ENCODE measurements at regions not wholly inside any gene's neighbourhood (a gene's known extent, or its start where the extent isn't known, plus 50 kb on each side); places are given as distances from the start of the nearest gene placed in this dataset.
"Not testable (repeated sequence)": the region's sequence is repeated elsewhere in the genome, so short reads cannot be mapped to it uniquely, and the experiment has no call there.

DNA sequence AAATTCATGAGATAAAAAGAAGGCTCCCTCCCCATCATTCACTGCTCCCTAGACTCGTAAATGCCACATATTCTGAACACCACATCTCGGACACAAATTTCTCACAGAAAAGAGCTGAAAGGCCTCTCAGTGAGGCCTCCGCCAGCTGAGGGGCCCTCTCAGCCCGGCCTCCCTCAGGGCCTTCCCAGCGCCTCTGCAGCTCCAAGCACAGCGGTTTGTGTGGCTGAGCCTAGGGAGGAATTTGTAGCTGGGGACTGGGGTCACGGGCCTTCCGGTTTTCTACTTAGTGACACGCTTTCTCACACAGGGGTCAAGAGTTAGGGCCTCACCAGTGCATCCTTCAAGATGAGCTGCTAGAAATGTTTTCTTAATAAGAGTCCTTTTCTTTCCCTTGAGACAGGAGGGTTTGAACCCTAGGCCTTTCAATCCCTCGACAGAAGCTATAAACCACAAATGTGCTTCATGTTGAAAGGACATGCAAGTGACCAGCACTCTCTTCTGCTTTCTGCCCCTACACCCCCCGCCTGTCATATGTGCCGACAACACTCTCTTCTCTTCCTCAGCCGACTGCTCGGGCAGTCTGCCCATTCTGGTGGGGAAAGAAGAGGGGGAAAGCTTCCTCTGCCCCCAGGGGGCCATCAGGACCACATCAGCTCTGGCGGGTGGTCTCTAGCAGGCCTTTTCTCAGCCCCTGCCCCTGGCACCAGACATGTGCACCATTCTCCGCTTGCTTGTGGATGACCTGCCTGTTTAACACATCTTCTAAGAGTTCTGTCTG, 104.9 kb downstream of the CHIC2 start:
- peak in 2 of 11 donors; percentile 3 to 5 for DNase-seq (ENCODE audit: extremely low read depth in 1 of 11, low read depth in 9 of 11, low spot score in 4 of 11)

DNA sequence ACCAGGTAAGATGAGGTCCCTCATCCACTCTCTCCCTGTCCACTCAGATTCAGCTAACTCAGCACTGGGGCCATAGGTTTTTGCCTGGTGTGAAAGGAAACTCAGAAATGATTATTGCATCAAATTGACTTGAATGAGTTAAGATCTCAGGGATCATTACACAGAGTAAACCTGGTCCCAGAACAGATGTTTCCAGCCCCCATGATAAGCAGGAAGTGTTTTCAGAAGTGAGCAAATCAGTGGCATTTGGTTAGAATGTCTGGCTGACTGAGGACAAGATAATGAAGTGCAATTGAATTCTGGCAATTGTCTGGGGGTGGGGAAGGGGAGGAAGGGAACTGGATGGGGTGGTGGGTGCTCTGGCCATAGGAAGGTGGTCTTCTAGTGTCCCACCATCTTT, 108.0 kb downstream of the CHIC2 start:
- DNase-seq (ENCODE audit: extremely low read depth in 1 of 11, low read depth in 9 of 11, low spot score in 4 of 11), result no peak

DNA sequence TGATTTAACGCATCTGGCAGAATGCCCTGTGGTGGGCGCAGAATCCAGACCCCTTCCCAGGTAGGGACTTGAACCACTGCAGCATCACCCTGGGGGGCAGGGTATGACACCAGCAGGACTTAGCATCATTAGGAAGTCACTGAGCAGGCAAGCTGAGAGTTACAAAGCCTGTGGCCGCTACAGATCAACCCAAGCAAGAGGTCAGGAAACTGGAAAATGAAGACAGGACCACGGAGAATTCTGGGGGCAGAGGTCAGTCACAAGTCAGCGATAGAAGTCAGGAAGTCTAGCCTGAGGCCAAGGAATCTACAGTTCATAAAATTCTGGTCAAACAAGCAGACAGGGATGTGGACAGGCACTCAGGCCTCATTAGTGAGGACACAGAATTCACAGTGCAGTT, 108.4 kb downstream of the CHIC2 start:
- no peak for DNase-seq (ENCODE audit: extremely low read depth in 1 of 11, low read depth in 9 of 11, low spot score in 4 of 11)

DNA sequence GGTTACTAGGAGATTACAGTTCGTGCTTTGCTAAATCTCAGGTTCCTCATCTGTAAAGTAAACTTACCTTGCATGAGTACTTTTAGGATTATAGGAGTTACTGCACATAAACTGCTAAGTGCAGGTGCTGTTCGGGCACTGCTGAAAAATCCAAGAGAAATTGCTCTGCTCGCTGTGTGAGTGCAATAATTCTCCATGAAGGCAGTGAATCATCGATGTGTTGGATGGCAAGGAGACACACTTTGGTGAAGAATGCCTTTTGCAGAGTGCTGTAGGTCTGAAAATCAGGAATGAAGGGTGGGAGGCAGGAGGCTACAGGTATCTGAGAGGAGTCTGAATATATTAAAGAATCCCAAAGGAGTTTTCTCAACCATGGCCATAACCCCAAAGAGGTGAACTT, 113.0 kb downstream of the CHIC2 start:
- DNase-seq (ENCODE audit: extremely low read depth in 1 of 11, low read depth in 9 of 11, low spot score in 4 of 11), result no peak

DNA sequence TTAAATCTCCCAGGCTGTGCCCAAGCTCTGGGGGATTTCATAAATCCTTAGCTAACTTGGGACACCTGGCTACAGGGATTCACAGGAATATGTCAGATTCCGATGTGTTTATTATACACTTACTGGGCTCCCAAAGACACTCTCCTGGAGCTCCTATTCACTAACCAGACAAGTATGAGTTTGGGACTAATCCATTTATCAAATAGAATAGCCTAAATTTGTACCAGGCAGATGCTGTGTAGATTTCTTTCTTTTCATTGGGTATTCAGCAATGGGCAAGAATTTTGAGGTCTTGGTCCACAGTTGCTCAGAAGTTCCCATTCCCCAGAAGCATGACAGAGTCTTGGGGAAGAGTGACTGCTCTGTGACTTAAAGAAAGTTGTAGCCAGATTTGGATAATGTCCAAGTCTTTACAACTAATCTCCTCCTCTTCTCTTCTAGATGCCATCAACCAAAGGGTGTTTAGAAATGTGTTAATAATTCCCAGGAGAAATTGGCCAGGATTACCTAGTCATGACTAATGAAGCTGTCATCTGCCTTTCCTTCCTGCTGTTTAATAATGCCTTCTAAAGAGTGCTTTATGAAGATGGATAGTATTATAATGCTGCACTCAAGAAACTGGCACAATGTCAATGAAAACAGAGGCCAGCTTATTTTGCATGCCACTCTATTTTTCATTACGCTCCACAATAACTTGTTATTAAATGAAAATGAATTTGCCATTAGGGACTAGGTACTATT, 120.9 kb downstream of the CHIC2 start:
- DNase-seq (ENCODE audit: extremely low read depth in 1 of 11, low read depth in 9 of 11, low spot score in 4 of 11), result no peak

GRCh38 chr4:53942712-53943111, 121.7 kb downstream of the CHIC2 start:
- DNase-seq (ENCODE audit: extremely low read depth in 1 of 11, low read depth in 9 of 11, low spot score in 4 of 11), result no peak

- no peak for DNase-seq (ENCODE audit: extremely low read depth in 1 of 11, low read depth in 9 of 11, low spot score in 4 of 11)
Observed at GRCh38 chr4:53941331-53941730, 123.1 kb downstream of the CHIC2 start.

DNA sequence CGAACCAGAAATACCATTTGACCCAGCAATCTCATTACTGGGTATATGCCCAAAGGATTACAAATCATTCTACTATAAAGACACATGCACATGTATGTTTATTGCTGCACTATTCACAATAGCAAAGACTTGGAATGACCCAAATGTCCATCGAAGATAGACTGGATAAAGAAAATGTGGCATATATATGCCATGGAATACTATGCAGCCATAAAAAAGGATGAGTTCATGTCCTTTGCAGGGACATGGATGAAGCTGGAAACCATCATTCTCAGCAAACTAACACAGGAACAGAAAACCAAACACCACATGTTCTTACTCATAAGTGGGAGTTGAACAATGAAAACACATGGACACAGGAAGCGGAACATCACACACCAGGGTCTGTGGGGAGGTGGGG, 124.5 kb downstream of the CHIC2 start:
- DNase-seq (ENCODE audit: extremely low read depth in 1 of 11, low read depth in 9 of 11, low spot score in 4 of 11), result not testable (repeated sequence)

DNA sequence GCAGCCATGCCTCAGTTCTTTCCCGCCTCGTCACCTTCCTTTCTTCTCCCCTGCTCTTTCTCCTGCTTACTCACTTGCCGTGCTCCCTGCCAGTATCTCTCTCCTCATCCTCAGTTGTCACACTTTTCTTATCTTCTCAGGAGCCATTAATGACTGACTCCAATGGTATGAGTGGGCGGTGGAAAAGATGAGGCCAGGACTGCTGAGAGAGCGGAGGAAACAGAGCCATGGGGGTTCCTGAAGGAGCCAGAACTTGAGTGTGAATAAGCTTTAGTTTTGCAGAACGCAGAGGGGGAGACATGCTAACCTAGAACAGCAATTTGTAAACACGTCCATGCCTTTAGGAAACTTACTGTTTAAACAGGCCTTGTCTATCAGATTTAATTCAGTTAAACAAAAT, 126.5 kb downstream of the CHIC2 start:
- DNase-seq (ENCODE audit: extremely low read depth in 1 of 11, low read depth in 9 of 11, low spot score in 4 of 11), result no peak

- DNase-seq (ENCODE audit: extremely low read depth in 1 of 11, low read depth in 9 of 11, low spot score in 4 of 11), result no peak
Observed at GRCh38 chr4:53937327-53937726, 127.1 kb downstream of the CHIC2 start.

GRCh38 chr4:53935780-53936179, 128.6 kb downstream of the CHIC2 start:
- no peak for DNase-seq (ENCODE audit: extremely low read depth in 1 of 11, low read depth in 9 of 11, low spot score in 4 of 11)

DNA sequence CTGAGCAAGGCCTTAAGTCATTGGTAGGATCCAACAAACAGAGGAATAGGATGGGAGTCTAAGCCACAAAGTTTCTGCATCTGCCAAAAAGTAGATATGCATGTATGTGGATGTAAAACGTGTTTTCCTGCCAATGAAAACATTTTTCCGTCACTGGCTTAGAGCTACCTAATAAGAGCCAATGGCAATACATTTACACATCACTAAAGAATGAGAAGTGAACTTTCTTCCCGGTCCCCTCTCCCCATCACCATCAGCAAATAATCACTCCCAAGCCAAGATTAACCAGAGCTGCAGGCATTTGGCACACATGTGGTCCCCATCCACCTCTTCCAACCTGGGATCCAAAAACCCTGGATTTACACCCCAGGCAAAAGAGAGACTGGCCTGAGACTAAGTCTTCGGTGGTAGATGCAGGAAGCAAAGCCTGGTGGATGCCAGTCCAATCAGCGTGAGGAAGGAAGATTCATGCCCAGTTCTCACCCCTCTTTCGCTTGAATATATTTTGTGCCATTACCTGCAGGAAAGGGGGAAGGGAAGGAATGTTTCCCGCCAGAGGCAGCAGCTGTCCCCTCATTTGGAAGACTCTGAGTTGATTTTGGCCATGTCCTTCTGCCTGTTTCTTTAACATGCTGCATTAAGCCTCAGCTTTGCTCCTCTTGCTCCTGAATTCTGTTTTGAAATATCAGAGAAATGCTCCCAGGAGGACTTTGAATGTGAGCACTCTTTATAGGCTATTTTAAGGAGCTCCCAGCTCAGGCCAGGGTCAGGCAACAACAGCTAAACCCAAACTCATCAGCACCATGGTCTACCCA, 131.4 kb downstream of the CHIC2 start:
- peak in 2 of 11 donors; percentile 15 to 16 for DNase-seq (ENCODE audit: extremely low read depth in 1 of 11, low read depth in 9 of 11, low spot score in 4 of 11)

DNA sequence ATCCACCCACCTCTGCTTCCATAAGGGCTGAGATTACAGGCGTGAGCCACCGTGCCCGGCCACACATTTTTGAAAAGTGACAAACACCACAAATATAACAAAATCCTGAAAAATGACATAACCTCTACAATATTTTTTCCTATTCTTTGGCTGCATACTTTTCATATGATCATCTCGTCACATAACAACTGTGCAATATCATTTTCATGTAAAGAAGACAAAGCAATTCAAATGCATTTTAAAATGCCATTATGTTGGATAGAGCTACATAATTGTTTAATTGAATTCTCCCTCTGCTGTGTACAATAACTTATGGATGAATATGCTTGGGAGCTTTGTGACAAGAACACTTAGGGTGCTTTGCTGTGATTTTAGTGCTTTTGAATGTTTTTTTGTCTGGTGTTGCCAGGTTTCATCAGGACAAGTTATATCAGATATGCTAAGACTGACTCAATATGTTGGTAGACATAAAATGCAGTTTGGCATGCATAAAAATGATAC, 132.9 kb downstream of the CHIC2 start:
- DNase-seq (ENCODE audit: extremely low read depth in 1 of 11, low read depth in 9 of 11, low spot score in 4 of 11), result no peak

DNA sequence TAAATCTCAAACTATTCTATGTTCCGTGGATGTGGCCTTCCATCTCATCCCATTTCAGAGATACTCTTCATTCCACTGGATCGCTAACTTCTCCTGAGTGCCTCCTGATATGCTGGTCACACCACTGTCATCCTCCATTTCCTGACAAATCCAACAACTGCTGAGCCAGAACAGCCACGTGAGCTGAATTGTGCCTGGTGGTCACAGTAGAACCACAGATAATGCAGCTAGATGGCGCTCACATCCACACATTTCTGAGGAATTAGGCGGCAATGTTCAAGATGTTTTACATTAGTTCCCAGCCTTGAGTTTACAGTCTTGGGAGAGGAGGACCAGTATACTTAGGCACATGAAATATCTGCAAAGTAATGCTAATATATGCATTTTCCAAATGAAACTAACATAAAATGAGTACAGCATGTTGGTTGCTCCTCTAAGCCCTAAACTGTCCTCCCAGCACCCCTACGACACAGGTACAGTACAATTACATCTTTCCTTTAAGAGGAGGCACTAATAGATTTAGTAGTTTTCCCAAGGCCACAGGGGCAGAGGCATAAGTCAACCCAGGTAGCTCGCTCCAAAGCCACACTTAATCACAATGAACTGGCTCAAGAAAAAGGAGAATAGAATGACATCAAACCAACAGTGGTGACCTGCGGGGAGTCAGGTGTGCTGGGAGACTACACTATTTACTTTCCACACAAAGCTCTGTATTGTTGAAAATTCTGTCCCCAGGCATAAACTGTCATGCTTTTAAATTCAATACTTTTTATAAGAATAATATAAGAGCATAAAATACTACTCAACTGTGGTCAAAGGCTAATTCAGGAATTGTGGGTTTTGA, 134.2 kb downstream of the CHIC2 start:
- peak in 10 of 11 donors; percentile 60 to 88 (median 76) for DNase-seq (ENCODE audit: extremely low read depth in 1 of 11, low read depth in 9 of 11, low spot score in 4 of 11)

DNA sequence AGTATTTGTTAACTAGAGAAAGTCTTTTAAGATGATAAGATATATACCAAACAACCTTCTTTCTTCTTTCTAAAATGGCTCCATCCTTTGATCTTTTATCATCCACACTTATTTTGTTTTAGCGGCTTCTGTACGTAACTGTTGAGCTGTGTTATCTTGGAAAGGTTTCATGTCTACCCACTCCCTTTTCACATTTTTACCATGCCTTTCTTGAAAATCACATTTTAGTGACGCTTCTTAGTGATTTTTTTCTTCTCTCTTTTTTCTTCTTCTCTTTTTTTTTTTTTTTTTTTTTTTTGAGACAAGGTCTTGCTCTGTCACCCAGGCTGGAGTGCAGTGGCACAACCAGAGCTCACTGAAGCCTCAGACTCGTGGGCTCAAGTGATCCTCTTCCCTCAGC, 135.1 kb downstream of the CHIC2 start:
- no peak for DNase-seq (ENCODE audit: extremely low read depth in 1 of 11, low read depth in 9 of 11, low spot score in 4 of 11)

DNA sequence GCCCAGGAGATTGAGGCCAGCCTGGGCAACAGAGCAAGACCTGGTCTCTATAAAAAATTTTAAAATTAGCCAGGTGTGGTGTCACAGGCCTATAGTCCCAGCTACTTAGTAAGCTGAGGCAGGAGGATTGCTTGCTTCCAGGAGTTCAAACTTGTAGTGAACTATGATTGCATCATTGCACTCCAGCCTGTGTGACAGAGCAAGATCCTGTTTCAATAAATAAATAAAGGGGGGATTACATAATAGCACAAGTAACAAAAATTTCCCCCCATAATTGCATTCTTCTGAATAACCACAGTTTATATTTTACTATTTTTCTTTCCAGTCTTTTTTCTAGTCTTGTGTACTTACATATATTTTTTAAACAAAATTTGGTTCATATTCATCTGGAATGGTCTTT, 135.6 kb downstream of the CHIC2 start:
- no peak for DNase-seq (ENCODE audit: extremely low read depth in 1 of 11, low read depth in 9 of 11, low spot score in 4 of 11)

DNA sequence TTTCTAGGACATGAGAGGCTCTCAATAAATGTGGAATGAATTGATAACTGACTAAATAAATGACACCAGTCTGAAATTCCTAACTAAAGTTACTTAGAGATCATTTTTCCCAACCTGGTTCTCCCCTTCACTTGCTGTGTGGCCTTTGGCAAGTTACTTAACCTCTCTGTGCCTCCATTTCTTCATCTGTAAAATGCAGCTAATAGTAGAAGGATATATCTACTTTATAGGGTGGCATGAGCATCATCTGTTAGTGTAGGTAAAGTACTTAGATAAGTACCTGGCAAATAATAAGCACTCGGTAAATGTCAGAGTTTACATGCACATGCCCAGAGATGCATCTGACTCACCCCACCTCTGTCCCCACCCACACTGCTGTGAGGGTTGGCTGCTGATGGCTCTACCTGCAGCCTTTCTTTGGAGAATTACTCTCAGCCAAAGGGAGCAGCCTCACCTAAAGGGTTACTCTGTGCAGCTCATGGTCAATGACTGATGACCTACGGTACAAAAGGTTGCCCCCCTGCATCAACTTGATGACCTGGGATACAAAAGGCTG, 139.3 kb downstream of the CHIC2 start:
- DNase-seq (ENCODE audit: extremely low read depth in 1 of 11, low read depth in 9 of 11, low spot score in 4 of 11), result no peak

GRCh38 chr4:53924333-53925049, 139.9 kb downstream of the CHIC2 start:
- DNase-seq (ENCODE audit: extremely low read depth in 1 of 11, low read depth in 9 of 11, low spot score in 4 of 11), result no peak
